T-helper 2 cell treated with Interferon-gamma antibody and Interleukin-4, amounts not matched to agents 5 μg/mL and 100 μg/mL, for 36 hours (primary cell): ENCODE measurements at regions not wholly inside any gene's neighbourhood (a gene's known extent, or its start where the extent isn't known, plus 50 kb on each side); places are given as distances from the start of the nearest gene placed in this dataset.
"Not testable (repeated sequence)": the region's sequence is repeated elsewhere in the genome, so short reads cannot be mapped to it uniquely, and the experiment has no call there.

Experiments
- DNase-seq: peaks from one replicate; pipeline ENCODE4 v3.0.0; 2021; ENCODE audit warnings: low spot score
- H3K27ac Mint-ChIP-seq: one replicate; pipeline ENCODE4 v1.8.0; 2021; ENCODE audit warnings: mild to moderate bottlenecking, mixed read lengths
- H3K27me3 Mint-ChIP-seq: one replicate; pipeline ENCODE4 v1.8.0; 2021; ENCODE audit warnings: low read depth, mixed read lengths
- H3K36me3 Mint-ChIP-seq: one replicate; pipeline ENCODE4 v1.8.0; 2021; ENCODE audit warnings: low read depth, mixed read lengths
- H3K4me1 Mint-ChIP-seq: one replicate; pipeline ENCODE4 v1.8.0; 2021; ENCODE audit warnings: low read depth, mixed read lengths
- H3K4me3 Mint-ChIP-seq: one replicate; pipeline ENCODE4 v1.8.0; 2022; ENCODE audit warnings: mild to moderate bottlenecking, moderate library complexity, mixed read lengths
- H3K9me3 Mint-ChIP-seq: one replicate; pipeline ENCODE4 v1.8.0; 2021; ENCODE audit warnings: mixed read lengths

GRCh38 chr3:118636841-118637240 lies 397.8 kb downstream of the IGSF11 start:
- H3K36me3 Mint-ChIP-seq = no peaks in the 10 kb centered on the region
- no peaks in the 10 kb centered on the region for H3K4me1 Mint-ChIP-seq
- no peak overlapping the region for H3K27ac Mint-ChIP-seq
- no peaks in the 10 kb centered on the region for H3K27me3 Mint-ChIP-seq
- no peak overlapping the region for H3K4me3 Mint-ChIP-seq
- no peaks in the 10 kb centered on the region for H3K9me3 Mint-ChIP-seq
- no peak for DNase-seq

- H3K36me3 Mint-ChIP-seq = no peaks in the 10 kb centered on the region
- no peak for DNase-seq
- H3K4me1 Mint-ChIP-seq = no peaks in the 10 kb centered on the region
- H3K4me3 Mint-ChIP-seq = no peak overlapping the region
- no peaks in the 10 kb centered on the region for H3K9me3 Mint-ChIP-seq
- H3K27me3 Mint-ChIP-seq = no peaks in the 10 kb centered on the region
- H3K27ac Mint-ChIP-seq = no peak overlapping the region
Observed at GRCh38 chr3:118637846-118638245, 396.8 kb downstream of the IGSF11 start.

- Mint-ChIP-seq H3K27me3 (no peaks in the 10 kb centered on the region), H3K4me3 (no peak overlapping the region), H3K4me1 (no peaks in the 10 kb centered on the region), H3K9me3 (no peaks in the 10 kb centered on the region), H3K36me3 (no peaks in the 10 kb centered on the region), H3K27ac (no peak overlapping the region)
- no peak for DNase-seq
Observed at GRCh38 chr3:118641608-118642007, 393.0 kb downstream of the IGSF11 start.

GRCh38 chr3:118671192-118671591 lies 363.5 kb downstream of the IGSF11 start:
- no peaks in the 10 kb centered on the region for H3K36me3 Mint-ChIP-seq
- H3K4me1 Mint-ChIP-seq = no peaks in the 10 kb centered on the region
- H3K9me3 Mint-ChIP-seq = no peaks in the 10 kb centered on the region
- H3K4me3 Mint-ChIP-seq = no peak overlapping the region
- no peaks in the 10 kb centered on the region for H3K27me3 Mint-ChIP-seq
- no peak for DNase-seq
- H3K27ac Mint-ChIP-seq = no peak overlapping the region

- Mint-ChIP-seq H3K4me3 (no peak overlapping the region), H3K9me3 (no peaks in the 10 kb centered on the region)
- no peak for DNase-seq
Observed at GRCh38 chr3:118675305-118675704, 359.3 kb downstream of the IGSF11 start.

GRCh38 chr3:118678663-118679062 lies 356.0 kb downstream of the IGSF11 start:
- not testable (repeated sequence) for H3K36me3 Mint-ChIP-seq, H3K9me3 Mint-ChIP-seq, H3K27ac Mint-ChIP-seq, H3K27me3 Mint-ChIP-seq, H3K4me1 Mint-ChIP-seq, DNase-seq, H3K4me3 Mint-ChIP-seq

More at GRCh38 chr3:118675305-118675704, 359.3 kb downstream of the IGSF11 start:
- Mint-ChIP-seq H3K36me3 (no peaks in the 10 kb centered on the region), H3K27ac (no peak overlapping the region), H3K4me1 (no peaks in the 10 kb centered on the region), H3K27me3 (no peaks in the 10 kb centered on the region)

- Mint-ChIP-seq H3K4me1 (no peaks in the 10 kb centered on the region), H3K4me3 (no peak overlapping the region), H3K27me3 (no peaks in the 10 kb centered on the region)
Observed at GRCh38 chr3:118682921-118683320, 351.7 kb downstream of the IGSF11 start.

GRCh38 chr3:118683636-118684035 lies 351.0 kb downstream of the IGSF11 start:
- Mint-ChIP-seq H3K27ac (no peak overlapping the region), H3K36me3 (no peaks in the 10 kb centered on the region), H3K27me3 (no peaks in the 10 kb centered on the region), H3K4me1 (no peaks in the 10 kb centered on the region), H3K9me3 (no peaks in the 10 kb centered on the region), H3K4me3 (no peak overlapping the region)
- no peak for DNase-seq

More at GRCh38 chr3:118682921-118683320, 351.7 kb downstream of the IGSF11 start:
- Mint-ChIP-seq H3K27ac (no peak overlapping the region), H3K36me3 (no peaks in the 10 kb centered on the region), H3K9me3 (no peaks in the 10 kb centered on the region)
- DNase-seq = no peak

GRCh38 chr3:118688396-118688884 lies 346.2 kb downstream of the IGSF11 start:
- no peak for DNase-seq
- Mint-ChIP-seq H3K36me3 (no peaks in the 10 kb centered on the region), H3K4me1 (no peaks in the 10 kb centered on the region), H3K27ac (no peak overlapping the region), H3K9me3 (no peaks in the 10 kb centered on the region), H3K4me3 (no peak overlapping the region), H3K27me3 (no peaks in the 10 kb centered on the region)

GRCh38 chr3:118692416-118692815 lies 342.2 kb downstream of the IGSF11 start:
- H3K4me1 Mint-ChIP-seq = no peaks in the 10 kb centered on the region
- no peaks in the 10 kb centered on the region for H3K9me3 Mint-ChIP-seq
- H3K36me3 Mint-ChIP-seq = no peaks in the 10 kb centered on the region
- H3K27me3 Mint-ChIP-seq = no peaks in the 10 kb centered on the region
- H3K27ac Mint-ChIP-seq = no peak overlapping the region
- no peak for DNase-seq
- no peak overlapping the region for H3K4me3 Mint-ChIP-seq

- Mint-ChIP-seq H3K27me3 (no peaks in the 10 kb centered on the region), H3K36me3 (no peaks in the 10 kb centered on the region)
Observed at GRCh38 chr3:118705487-118706219, 329.0 kb downstream of the IGSF11 start.

GRCh38 chr3:118707991-118708390 lies 326.7 kb downstream of the IGSF11 start:
- no peaks in the 10 kb centered on the region for H3K27me3 Mint-ChIP-seq
- no peaks in the 10 kb centered on the region for H3K36me3 Mint-ChIP-seq
- H3K4me1 Mint-ChIP-seq = no peaks in the 10 kb centered on the region
- H3K27ac Mint-ChIP-seq = no peak overlapping the region
- no peak for DNase-seq
- H3K9me3 Mint-ChIP-seq = no peaks in the 10 kb centered on the region
- no peak overlapping the region for H3K4me3 Mint-ChIP-seq

More at GRCh38 chr3:118705487-118706219, 329.0 kb downstream of the IGSF11 start:
- no peaks in the 10 kb centered on the region for H3K9me3 Mint-ChIP-seq
- H3K4me1 Mint-ChIP-seq = no peaks in the 10 kb centered on the region
- H3K27ac Mint-ChIP-seq = no peak overlapping the region
- DNase-seq = no peak
- H3K4me3 Mint-ChIP-seq = no peak overlapping the region

GRCh38 chr3:118710532-118710931 lies 324.1 kb downstream of the IGSF11 start:
- no peak for DNase-seq
- Mint-ChIP-seq H3K27ac (no peak overlapping the region), H3K4me1 (no peaks in the 10 kb centered on the region), H3K4me3 (no peak overlapping the region), H3K9me3 (no peaks in the 10 kb centered on the region), H3K36me3 (no peaks in the 10 kb centered on the region), H3K27me3 (no peaks in the 10 kb centered on the region)

GRCh38 chr3:118713502-118714207 lies 321.0 kb downstream of the IGSF11 start:
- DNase-seq = no peak
- Mint-ChIP-seq H3K36me3 (no peaks in the 10 kb centered on the region), H3K27ac (no peak overlapping the region), H3K27me3 (no peaks in the 10 kb centered on the region), H3K9me3 (no peaks in the 10 kb centered on the region), H3K4me1 (no peaks in the 10 kb centered on the region), H3K4me3 (no peak overlapping the region)
